NCI-H82 treated with DMSO at 0.1 percent for 48 hours (cell line): ENCODE measurements at regions not wholly inside any gene's neighbourhood (a gene's known extent, or its start where the extent isn't known, plus 50 kb on each side); places are given as distances from the start of the nearest gene placed in this dataset.

Experiments
- DNase-seq: peaks from one replicate; lab custom pipeline; 2025; ENCODE audit not compliant: unreplicated experiment; lab: John Stamatoyannopoulos, UW

DNA sequence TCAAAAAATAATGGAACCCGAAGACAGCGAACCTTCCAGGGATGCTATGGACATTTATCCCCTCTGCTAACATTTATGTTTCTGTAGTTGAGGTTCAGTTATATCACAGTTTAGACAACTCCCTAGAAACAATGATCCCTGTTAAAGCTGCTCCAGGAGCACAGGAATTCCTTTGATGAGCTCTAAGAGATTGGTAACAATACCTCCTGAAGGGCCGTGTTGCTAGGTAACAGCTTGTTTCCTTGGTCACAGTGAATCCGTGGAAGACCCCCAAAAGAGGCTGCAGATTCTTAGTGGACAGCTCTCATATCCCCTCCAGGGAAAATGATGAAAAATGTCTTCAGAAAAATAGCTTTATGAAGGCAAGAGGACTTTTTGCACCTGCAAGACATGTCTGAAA lies 160.2 kb downstream of the SERPINI1 start:
- no peak for DNase-seq

DNA sequence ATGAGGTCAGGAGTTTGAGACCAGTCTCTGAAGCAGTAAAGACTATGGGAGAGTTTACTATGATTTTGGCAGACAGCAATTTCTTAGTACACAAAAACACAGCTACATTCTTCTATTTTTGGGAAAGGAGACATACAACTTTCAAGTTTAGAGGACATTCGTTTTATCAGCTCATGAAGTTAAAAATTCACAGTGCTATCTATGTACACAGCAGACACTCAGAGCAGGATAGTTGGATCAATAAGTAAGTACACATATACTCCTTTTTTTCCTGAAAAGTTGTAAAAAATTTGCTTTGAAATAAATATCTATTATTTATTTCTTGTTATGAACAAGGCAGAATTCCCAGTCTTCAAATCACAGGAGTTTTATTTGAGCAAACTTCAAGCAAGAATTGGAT lies 159.7 kb downstream of the SERPINI1 start:
- no peak for DNase-seq

DNA sequence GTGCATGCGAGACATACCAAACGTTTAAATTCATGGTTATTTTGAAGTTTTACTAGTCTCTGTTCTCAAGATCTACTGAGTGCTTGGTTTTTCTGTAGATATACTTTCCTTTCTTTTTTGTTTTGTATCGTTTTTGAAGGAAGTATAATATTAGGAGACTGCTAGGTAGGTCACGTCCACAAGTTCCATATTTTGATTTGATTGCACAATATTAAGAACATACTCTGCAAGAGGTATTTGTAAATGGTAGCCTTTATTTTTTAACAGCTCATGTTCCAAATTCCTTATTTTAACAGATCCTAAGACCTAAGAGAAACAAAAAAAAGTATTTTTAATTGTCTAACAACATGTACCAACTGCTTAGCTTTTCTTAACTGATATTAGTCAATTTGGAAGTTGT lies 156.7 kb downstream of the SERPINI1 start:
- DNase-seq, result no peak

DNA sequence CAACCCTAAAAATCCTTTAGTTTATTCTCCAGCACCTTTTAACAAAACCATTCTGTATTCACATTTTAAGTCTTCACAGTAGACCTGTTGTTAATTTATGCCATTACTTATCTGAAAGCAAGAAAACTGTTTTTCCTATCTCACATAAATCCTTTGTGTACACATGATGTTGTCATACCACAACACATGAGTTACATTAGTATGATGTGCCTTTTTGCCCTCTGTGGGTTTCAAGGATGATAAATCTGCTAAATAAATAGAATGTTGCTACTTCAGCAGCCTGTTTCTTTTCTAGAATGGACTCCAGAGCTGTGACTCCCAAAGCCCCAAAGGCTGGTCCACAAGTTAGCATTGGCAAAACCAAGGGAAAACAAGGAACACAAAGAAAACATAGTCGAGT lies 151.6 kb downstream of the SERPINI1 start:
- no peak for DNase-seq

DNA sequence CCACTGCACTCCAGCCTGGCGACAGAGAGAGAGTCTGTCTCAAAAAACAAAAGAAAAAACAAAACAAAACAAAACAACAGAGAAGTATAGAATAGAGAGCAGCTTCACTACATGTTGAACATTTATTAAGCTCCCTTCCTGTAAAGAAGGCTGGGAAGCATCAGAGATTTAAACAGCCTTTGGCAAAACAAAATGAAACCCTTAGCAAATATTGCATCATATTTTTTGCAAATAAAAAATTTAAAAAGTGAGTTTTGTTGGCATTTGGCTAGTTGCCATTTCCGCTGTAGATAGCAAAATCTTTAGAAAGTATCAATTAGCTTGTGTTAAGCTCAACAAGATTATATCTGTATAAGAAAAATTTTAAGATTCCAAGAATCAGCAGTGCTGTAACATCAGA lies 151.2 kb downstream of the SERPINI1 start:
- DNase-seq, result no peak

DNA sequence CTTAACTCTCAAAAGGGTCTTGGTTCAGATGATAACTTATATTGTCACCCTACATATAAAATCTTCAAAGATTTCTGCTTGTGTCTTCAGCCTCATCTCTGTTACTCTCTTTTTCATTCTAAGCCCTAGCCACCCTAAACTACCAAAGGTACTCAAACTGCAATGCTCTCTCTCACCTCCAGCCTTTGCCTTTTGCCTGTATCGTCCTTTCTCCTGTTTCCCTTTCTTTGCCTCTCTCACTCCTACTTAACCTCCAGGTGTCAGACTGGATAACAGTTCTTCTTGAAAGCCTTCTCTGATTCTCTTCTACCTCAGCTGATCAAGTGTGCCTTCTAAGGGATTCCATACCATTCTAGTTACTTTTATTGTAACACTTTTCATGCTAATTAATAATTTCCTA lies 149.8 kb downstream of the SERPINI1 start:
- no peak for DNase-seq

DNA sequence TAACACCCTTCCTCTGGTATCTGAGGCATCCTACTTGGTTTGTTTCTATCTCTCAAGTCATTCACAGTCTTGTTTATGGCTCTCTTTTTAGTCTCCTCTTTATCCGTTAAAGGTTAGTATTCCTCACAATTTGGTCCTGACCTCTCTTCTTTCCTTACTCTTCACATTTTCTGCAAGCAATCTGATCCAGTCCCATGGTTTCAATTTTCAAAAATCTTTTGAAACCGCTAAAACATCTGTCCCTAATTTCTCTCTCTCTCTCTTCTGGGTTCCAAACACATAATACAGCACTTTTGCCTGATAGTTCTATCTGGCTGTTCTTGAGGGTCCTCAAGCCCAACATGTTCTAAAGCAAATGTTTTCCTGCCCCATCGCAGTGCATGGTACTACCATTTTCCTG lies 149.0 kb downstream of the SERPINI1 start:
- DNase-seq, result no peak

DNA sequence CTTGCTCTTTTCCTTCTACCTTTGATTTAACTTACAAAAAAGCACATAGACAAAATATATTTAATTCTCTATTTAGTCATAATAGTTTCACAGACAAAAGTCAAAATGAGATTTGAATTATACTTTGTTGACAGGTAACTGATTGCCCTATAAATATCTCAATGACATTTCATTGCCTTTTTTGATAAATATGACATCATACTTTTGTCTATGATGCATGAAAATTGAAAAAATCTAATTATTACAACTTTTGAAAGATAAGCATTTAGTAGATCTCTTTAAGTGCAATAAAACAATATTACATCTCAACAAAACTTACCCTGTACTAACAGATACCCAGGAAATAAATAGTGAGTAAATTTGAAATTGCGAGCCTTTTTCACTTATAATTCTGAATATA lies 147.9 kb downstream of the SERPINI1 start:
- DNase-seq, result no peak

DNA sequence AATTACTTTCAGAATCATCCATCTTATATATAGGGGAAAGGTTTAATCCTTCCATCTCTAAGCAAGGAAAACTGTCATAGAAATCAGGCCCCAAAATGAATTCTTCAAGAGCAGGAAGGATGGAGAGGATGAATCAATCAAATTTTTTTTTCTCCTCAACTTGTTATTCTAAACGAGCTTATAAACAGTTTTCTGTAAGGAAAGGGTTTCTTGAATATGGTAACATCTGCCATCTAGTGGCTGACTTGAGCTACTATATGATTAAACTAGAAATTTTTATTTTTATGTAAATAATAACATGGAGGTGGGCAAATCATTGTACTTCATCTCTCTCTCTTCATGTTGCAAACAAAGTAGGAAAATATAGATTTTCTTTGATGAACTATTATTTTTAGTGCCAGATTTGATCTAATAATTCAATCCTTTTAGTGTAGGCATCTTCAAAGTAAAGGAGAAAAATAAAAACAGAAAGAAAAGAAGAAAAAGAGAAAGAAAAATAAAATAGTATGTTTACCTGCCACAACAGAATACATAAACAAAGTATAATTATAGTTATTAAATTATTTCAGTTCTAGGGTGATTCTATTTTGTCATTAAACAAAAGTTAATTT lies 146.6 kb downstream of the SERPINI1 start:
- DNase-seq, result peak; percentile 68

DNA sequence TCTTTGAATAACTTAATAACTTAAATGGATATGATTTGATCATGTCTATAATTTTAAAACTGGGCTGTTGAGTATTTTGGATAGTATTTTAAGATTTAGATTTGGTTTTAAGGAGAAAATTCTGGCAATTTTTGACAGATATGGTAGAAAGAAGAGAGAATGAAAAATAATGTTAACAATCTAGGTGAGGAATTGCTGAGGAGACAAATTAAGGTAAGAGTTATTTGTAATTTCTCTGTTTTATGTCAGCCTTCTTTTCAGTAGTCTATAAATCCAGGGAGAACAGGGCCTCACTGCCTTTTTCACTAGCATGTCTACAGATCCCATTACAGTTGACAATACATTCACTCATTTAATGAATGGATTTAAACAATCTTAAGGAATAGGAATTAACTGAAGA lies 144.7 kb downstream of the SERPINI1 start:
- no peak for DNase-seq

DNA sequence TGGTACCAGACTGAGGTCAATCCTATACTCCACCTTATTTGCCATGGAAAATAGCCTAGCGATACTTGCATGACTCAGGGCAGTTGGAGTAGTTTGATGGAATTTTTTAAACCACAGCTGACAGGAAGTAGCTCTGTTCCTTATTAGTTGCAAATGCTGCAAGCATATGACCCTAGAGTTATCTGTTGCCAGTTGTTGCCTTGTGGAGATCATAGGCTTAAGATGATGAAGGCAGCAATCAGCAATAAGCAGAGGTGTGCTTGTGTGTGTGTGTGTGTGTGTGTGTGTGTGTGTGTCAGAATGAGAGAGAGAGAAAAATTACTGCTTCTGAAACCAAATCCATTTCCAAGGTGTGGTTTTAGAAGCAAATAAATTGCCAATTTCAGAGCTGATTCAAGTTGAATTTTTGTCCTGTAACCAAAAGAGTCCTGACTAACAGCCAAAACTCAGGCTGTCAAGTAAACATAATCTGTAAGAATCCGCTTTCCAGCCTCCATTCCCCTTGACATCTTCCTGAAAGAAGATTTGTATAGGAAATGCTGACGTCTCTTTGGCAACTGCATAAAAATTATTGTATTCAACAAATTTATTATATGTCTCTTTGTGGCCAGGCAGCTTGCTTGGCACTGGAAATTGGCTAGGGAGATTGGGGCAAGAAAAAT lies 141.2 kb downstream of the SERPINI1 start:
- no peak for DNase-seq
